HG03139 (cell line): ENCODE measurements at regions not wholly inside any gene's neighbourhood (a gene's known extent, or its start where the extent isn't known, plus 50 kb on each side); places are given as distances from the start of the nearest gene placed in this dataset.

ENCODE experiments used
- ATAC-seq: cut with Tn5 transposase; IDR thresholded peaks from one replicate; pipeline ENCODE4 v1.9.1; 2021; ENCODE audit not compliant: unreplicated experiment

- no peak for ATAC-seq
These were observed 200.5 kb upstream of the NLRP1 start for GRCh38 chr17:5784791-5785190.

DNA sequence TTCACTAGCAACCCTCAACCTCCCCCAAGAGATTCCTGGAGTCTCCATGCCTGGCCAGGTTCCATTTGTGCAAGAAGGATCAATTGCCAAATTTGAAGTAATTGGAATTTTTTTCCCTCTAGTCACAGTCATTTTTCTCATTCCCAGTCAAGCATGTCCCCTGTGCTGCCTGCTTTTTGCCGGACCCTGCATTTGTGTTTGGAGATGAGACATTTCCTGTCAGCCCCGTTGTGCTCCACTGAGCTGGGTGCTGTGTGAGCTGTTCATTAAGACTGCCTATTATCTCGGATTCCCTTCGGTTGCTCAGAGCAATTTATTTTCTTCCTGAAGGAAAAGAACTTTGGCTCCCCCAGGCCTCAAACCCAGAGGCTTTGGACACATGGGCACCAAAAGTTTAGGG is 201.0 kb upstream of the NLRP1 start:
- ATAC-seq: no peak

DNA sequence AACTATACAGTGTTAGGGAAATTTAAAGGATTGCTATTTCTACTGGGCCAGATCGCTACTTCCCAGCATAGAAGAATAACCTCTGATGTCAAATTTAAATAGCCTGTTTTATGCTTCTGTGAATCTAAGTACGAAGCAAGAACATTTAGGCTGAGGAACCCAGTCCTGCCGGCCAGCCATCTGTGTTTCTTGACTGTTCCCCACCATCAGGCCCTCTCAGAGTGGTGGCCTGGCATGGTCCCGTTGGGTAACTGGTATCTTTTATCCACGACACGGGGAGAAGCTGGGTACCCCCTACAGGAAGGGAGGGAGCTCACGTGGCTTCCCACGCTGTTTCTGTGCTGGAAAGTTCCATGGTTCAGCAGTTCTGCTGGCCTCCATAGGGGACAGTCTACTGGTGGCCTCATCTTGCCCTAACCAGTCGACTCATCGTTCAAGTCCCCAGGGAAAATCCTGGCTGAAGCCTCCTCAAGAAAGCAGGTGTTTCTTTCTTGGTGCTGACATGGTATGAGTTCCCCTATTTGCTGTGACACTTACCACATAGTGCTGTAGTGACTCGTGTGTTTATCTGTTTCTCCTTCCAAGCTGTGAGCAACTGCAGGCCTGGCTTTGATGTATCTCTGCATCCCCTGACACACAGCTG is 201.7 kb upstream of the NLRP1 start:
- peak; percentile 54 for ATAC-seq

DNA sequence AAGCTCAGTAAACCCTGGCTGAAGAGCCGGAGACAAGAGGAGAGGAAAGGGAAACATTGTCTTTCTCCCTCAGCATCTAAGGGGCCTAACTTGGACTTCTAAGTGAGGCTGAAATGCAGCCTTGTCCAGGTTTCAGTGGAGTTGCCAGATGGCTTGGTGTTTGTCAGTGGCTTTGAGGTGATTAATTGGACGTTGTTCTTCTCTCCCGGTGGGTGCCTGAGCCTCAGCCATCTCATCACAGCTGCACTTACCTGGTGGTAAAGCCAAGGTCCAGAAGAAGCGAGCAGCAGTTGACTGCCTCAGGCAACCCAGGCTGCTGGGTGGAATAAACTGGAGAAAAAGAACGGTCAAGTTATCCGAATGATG is 202.2 kb upstream of the NLRP1 start:
- ATAC-seq: no peak

DNA sequence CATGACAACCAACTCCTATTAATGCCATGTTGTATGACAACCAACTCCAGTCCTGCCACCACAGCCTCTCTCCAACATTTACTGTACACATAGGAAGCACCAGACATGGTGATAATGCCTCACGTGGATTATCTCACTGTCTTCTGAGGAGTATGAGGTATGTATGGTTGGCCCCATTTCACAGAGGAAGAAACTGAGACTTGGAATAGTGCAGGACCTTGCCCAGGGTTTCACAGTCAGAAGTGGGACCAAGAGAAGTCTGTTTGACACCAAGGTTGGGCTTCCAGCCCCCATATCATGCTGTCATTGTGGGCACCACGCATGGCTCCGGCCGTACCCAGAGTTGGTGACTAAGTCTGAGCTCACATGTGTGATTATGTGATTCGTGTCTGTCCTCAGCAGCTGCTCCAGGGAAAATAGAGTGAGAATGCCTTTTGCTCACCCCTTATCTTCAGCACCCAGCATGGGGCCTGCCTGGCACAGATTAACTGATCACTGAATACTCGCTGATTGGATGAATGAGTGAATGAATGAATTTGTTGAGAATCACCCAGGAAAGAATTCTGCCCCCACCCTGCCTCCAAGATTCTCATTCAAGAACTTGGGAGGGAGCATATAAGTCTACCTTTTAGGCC is 204.1 kb upstream of the NLRP1 start:
- no peak for ATAC-seq

GRCh38 chr17:5789528-5789927 is 205.2 kb upstream of the NLRP1 start:
- ATAC-seq: no peak

GRCh38 chr17:5793157-5793556 is 208.8 kb upstream of the NLRP1 start:
- ATAC-seq: no peak

DNA sequence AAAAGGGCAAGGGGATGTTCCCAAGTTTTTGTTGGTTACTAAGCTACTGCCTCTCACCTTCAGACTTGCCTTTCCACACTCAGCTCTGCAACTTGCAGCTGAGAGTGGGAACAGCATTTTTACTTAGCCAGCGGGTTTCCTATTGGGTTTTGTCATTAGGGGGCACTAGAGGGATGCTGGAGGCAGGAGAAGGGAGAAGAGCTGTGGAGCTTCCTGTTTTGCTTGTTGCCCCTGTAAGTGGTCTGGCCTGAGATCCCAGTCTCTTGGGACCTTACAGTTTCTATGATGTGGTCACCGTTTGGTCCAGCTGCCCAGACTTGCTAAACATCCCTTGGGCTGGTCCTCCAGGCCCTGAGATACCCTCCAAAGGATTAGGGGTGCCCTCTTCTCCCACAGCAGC is 209.6 kb upstream of the NLRP1 start:
- no peak for ATAC-seq

- ATAC-seq: no peak
These were observed 210.1 kb upstream of the NLRP1 start for GRCh38 chr17:5794385-5794784.

DNA sequence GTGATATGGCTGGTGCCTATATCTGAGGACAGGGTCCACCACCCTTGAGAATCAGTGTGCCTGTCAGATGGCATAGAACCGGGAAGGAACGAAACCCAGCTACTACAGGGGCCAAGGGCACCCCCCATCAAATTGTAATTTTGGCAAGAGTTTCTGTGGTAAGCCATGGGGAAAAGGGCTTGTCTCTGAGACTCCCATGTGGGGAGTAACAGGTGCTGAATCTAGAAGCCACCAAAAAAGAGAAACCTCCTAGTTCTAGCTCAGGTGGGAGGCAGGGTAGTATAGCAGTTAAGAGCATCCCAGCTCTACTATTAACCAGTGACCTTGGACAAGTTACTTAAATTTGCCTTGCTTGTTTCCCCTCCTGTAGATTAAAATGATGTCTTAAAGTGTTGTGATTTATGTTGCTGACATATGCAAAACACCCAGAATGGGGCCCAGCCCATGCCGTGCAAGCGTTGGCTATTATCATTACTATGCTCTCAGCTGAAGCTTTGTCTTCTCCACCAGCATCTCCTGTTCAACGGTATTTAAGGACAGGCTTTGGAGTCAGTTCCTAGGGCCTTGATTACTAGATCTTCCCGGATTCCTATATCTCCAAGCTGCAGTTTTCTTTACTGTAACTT is 210.7 kb upstream of the NLRP1 start:
- no peak for ATAC-seq

- no peak for ATAC-seq
These were observed 213.2 kb upstream of the NLRP1 start for GRCh38 chr17:5797447-5798050.

DNA sequence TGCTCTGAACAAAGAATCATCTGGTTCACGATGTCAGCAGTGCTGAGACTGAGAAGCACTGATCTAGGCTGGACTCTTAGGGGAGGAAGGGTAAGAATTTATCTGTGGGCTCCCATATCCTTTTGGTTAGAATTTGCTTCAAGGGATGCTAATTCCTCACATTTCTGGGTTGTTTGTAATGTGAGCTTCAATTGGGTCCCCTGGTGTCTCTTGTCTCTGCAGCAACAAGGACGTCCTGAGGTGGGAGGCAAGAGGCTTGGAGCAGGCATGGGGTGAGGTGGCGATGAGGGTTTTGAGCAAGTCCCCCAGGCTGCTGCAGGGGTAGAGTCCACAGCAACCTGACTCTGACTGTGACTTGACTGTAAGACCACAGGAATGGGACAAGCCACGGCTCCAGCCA is 213.8 kb upstream of the NLRP1 start:
- ATAC-seq: no peak

DNA sequence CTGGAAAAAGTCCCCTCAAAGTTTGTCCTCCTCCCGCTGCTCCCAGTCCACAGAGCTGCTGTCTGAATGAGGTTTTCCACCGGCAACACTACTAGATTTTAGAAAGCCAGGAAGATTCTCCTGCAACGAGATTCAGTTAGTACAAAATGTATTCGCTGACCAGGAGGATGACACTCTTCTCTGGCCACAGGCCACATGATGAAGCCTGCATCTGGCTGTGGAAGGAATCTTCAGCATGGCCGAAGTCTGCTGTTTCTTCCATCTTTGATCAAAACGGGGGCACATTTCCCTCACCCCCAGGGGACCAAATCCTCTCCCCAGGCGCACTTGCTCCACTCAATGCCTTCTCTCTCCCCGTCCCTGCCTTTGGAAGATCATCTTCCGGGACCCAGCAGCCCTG is 215.8 kb upstream of the NLRP1 start:
- ATAC-seq: no peak

- ATAC-seq: no peak
These were observed 216.3 kb upstream of the NLRP1 start for GRCh38 chr17:5800646-5801045.

GRCh38 chr17:5804251-5804650 is 219.9 kb upstream of the NLRP1 start:
- no peak for ATAC-seq

DNA sequence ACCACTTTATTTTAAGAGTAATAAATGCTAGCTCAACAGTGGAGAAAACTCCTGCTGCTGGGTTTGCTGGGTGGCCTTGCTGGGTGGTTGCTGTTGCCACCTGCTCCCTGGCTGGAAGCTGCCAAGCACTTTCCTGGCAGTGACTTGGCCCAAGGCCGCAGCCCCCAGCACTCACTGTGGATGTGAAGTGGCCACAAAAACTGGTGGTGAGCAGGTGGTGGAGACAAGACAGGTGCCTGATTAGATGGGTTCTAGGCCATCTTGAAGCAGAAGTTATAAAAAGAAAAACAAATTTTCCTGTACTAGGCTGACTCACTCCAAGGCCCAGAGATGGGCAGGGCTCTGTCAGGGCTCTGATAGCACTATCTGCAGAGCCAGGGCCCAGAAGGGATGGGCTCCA is 224.7 kb upstream of the NLRP1 start:
- no peak for ATAC-seq

DNA sequence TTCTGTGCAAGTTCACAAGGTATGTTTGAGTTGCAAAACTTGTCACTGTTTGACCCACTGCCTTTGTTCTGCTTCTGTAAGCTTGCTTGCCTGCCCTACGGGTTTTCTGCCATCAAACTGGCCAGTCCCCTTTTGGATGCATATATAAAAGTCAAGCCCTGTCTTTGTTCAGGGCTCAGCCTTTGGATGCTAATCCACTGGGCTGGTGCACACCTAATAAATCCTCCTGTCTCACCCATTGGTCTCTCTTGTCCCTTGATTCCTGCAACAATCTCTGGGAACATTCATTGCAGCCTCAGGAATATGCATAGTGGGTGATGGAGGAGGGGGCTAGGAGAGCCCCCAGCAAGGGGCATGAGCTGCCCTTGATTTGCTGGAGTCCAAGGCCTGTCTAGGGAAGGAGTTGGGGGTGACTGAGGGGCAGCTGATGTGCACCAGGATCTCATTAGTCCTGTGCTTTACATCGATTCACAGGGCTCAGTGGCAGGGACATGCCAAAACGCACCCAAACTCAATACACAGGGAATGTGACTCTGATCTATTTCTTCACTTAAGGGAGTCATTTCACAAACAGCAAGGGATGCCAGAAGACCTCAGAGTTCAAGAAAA is 225.4 kb upstream of the NLRP1 start:
- ATAC-seq: no peak

DNA sequence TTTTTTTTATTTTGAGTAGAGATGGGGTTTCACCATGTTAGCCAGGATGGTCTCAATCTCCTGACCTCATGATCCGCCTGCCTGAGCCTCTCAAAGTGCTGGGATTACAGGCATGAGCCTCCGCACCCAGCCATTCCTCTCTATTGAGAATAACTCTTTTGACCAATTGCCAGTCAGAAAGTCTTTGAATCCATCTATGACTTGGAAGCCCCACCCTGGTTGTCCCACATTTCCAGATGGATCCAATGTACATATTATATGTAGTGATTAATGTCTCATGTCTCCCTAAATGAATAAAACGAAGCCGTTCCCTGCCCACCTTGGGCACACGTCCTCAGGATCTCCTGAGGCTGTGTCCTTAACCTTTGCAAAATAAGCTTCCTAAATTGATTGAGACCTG is 228.3 kb upstream of the NLRP1 start:
- no peak for ATAC-seq

DNA sequence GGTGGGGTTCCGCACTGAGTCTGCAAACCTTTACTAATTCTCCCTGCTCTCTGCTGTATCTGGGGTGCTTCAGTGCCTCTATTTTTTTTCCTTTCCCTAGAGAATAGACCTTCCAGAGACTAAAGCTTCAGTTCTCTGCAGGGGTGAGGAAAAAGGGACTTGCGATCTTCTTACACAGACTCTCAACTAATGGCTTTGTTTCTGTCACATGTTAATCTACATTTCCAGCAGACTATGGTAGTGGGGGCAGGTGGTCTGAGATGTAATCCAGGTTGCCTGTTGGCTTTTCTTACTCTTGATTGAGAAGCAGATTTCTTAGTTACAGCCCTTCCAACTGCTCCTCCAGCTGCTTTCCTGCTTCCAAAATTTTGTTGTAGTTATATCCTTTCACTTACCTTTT is 229.0 kb upstream of the NLRP1 start:
- no peak for ATAC-seq

DNA sequence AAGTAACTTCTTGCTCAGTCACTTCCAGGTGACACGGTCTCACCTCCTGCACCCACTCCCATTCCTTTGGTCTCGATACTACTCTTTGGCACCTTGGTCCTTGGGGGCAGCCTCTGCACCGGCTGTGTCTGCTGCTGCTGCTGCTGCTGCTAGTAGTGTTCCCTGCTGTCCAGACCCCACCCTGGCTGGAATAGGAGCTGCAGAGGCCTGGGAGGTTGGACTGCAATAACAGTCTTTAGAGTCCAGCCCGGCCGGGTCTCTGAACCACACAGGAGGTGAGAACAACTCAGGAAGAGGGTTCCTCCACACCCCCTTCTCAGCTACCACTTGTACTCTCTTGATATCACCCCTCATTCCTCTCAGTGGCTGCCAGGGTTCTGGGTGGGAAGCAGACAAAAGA is 231.1 kb upstream of the NLRP1 start:
- no peak for ATAC-seq

DNA sequence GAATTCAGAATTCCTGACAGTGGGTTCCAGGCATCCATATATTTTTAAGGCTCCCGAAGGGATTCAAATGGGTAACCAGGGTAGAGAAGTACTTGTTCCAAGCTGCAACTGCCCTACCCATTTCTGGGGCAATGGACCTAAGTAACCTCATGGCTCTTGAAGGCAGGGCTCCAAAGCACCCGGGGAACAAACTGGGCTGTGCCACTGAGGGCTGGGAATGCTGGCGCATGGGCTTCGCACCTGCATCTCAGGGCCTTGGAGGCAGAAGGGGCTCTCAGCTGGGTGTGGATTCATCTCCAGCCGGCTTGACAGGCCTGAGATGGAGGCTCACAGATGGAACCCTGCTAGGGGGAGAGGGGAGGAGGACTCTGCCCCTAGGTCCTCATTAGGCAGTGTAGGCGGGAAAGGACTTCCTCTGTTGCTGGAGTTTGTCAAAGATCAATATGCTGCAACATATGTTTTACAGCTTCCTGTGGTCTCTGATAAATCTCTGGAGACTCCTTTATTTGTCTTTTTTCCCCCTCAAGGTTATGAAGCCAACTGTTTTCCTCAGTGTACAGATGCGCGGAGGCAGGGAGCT is 232.3 kb upstream of the NLRP1 start:
- ATAC-seq: no peak
